ENCODE measurements at regions not wholly inside any gene's neighbourhood (a gene's known extent, or its start where the extent isn't known, plus 50 kb on each side); places are given as distances from the start of the nearest gene placed in this dataset.
"Not testable (repeated sequence)": the region's sequence is repeated elsewhere in the genome, so short reads cannot be mapped to it uniquely, and the experiment has no call there.

DNA sequence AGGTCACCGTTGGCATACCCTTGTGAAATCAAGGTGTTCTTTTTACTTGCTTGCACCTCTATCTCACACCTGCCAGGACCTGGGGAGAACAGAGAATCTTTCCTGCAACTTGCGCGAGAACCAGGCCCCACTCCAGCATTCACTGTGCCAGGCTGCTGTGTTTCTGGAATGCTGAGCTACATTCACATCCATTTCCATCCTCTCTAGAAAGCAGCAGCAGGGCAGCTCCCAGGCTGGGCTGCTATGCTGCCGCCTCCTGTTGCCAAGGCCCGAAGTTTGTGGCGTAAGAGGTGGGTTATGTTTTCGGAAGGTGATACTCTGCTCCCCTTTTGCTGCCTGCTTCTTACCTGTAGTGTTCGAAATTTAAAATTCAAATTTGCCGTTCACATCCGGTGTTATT, 464.1 kb downstream of the KLF5 start:
- 78 to 100% (median 90%) methylated on average over 1 to 9 of the region's 10 CpGs; no CpG with 5 or more reads in 2 of the 10 experiments for WGBS, 10 experiments
- H3K4me1 ChIP-seq (replicated peaks in 1 of 2): peaks cover 0 to 8% of the 10 kb centered on the region in 2 donors
- no peak for ATAC-seq (replicated peaks in 6 of 8)
- in situ Hi-C loops (cut with MboI; ENCODE audit: low pct_unique_long_range_greater_than_20kb in 2 of 9, low sequenced_read_pairs in 9 of 9, unreplicated experiment in 9 of 9): no loop called here
- no peak overlapping the region for H3K4me3 ChIP-seq
- no peak overlapping the region for H3K27ac ChIP-seq

DNA sequence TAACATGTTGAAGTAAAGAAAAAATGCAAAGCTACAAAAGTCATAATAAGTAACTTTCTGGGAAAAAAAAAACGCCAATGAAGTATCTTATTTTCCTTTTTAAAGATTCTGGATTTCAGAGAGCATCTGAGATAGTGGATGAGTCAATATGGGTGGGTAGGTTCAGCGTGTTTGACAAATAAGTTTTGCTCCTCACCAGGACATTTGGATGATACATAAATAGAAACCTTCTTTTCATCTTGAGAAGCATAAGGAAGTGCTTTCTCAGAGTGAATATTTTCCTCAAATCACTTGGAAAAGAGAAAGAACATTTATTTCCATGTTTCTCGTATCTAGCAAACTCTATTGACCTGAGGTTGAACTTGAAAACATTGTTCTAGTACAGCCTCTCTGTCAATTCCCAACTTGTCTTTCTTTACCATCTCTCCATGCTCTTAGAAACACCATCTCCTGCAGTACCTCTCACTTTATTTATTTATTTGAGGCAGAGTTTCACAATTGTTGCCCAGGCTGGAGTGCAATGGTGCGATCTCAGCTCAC, 463.2 kb downstream of the KLF5 start:
- Histone ChIP-seq H3K27ac (no peak overlapping the region), H3K4me1 (replicated peaks in 1 of 2) (peaks cover 0 to 8% of the 10 kb centered on the region in 2 donors), H3K4me3 (no peak overlapping the region)
- peak in 2 of 8 experiments; percentile 8 to 17 for ATAC-seq (replicated peaks in 6 of 8)
- in situ Hi-C loops (cut with MboI; ENCODE audit: low pct_unique_long_range_greater_than_20kb in 2 of 9, low sequenced_read_pairs in 9 of 9, unreplicated experiment in 9 of 9): no loop called here
- whole genome bisulfite sequencing, 10 experiments: 0 to 89% (median 66%) methylated on average over 1 to 4 of the region's 4 CpGs

DNA sequence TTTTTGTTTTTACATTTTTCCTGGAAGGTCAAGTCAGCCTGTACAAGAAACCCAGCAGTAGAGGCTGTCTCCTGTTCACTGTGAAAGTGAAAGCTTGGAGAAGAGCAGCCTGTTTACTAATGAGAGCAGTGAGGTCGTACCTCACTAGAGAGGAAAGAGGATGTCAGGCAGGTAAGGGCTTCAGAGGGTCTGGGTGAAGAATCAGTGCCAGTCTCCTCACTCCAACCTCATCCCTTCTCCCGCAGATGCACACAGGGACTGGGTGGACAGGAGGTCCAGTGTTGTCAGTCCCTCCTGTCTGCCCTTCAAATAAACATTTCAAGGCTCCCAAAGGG, 462.5 kb downstream of the KLF5 start:
- Histone ChIP-seq H3K4me1 (replicated peaks in 1 of 2) (peaks cover 0 to 8% of the 10 kb centered on the region in 2 donors), H3K4me3 (no peak overlapping the region), H3K27ac (no peak overlapping the region)
- 8 to 78% (median 26%) methylated on average over 1 to 2 of the region's 2 CpGs; no CpG with 5 or more reads in 6 of the 10 experiments for WGBS, 10 experiments
- in situ Hi-C loops (cut with MboI; ENCODE audit: low pct_unique_long_range_greater_than_20kb in 2 of 9, low sequenced_read_pairs in 9 of 9, unreplicated experiment in 9 of 9): no loop called here
- ATAC-seq (replicated peaks in 6 of 8): peak in 1 of 8 experiments; percentile 4

DNA sequence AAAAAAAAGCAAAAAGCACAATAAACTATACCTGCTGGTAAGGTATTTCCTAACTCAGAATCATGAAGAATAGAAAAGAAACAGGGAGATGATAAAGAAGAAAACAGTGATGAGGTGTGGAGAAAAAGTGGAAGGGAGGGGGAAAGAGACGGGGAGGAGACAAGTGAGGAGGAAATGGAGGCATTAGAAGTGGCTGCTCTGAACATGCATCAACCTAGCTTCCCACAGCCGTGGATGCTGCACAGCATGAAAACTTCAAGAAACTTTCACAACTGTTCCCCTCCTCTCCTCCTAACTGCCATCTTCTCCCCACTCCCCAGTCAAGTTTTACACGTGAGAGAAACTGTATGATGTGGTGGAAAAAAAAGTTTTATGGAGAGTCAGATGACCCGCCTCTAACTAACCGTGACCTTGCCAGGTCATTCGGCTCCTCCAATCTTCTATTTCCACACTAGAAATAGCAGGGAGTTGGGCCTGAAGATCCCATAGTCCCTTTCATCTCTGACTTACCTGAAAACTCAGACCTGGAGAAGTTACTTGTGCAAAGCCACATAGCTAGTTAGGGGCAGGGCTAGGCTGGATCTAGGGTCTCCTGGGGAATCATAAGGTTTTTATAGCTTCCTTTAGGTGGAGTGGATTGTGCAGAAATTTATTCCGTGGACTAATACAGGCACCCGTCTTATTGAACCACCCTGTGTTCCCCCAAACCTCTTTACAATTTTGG, 461.9 kb downstream of the KLF5 start:
- H3K4me1 ChIP-seq (replicated peaks in 1 of 2): peaks cover 0 to 8% of the 10 kb centered on the region in 2 donors
- H3K27ac ChIP-seq: no peak overlapping the region
- ATAC-seq (replicated peaks in 6 of 8): no peak
- no peak overlapping the region for H3K4me3 ChIP-seq
- 0 to 100% (median 83%) methylated on average over 1 to 5 of the region's 8 CpGs; no CpG with 5 or more reads in 1 of the 10 experiments for WGBS, 10 experiments
- in situ Hi-C loops (cut with MboI; ENCODE audit: low pct_unique_long_range_greater_than_20kb in 2 of 9, low sequenced_read_pairs in 9 of 9, unreplicated experiment in 9 of 9): no loop called here

DNA sequence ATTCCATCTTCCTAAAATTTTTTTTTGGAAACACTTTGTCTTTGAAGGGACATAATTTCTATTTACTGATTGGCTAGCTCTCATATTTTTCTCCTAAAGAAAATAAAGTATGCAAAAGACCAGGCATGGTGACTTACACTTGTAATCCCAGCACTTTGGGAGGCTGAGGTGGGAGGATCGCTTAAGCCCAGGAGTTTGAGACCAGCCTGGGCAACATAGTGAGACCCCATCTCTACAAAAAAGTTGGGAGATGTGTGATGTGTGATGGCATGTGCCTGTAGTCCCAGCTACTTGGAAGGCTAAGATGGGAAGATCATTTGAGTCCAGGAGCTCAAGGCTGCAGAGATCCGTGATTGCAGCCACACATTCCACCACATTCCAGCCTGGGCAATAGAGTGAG, 461.3 kb downstream of the KLF5 start:
- WGBS, 10 experiments: 22 to 100% (median 95%) methylated on average over 1 to 2 of the region's 2 CpGs; no CpG with 5 or more reads in 2 of the 10 experiments
- H3K4me3 ChIP-seq; H3K4me1 ChIP-seq (replicated peaks in 1 of 2); ATAC-seq (replicated peaks in 6 of 8); in situ Hi-C loops (cut with MboI; ENCODE audit: low pct_unique_long_range_greater_than_20kb in 2 of 9, low sequenced_read_pairs in 9 of 9, unreplicated experiment in 9 of 9); H3K27ac ChIP-seq: not testable (repeated sequence)

DNA sequence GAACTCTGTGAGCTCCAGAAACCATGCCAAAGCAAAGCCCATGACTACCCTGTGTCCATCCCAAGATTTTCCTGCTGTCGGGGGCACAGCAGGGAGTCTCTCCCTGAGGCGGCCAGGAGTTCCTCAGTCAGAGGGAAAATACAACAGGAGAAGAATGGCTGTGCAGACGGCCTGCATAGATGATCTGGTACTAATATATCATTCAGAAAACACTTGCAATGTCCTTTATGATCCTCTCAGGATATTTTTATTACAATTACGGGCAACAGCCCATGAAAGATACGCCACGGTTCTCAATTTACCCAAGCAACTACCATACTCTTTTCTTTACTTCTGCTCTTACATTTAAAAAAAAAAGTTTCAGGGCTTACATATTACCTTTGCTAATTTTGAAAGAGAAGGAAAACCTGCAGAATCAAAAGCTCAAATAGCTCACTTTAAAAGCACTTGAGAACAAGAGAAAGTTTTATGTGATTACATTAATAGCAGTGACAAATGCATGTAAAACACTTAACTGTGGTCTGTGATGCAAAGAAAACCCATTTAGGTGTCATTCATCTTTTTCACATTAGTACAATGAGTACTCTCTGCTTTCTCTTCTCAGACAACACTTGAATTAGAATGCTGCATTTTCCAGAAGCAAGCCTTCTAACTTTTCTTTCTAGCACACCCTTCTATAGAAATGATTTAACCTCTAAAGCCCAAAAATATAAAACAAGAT, 460.8 kb downstream of the KLF5 start:
- peaks cover 0 to 8% of the 10 kb centered on the region in 2 donors for H3K4me1 ChIP-seq (replicated peaks in 1 of 2)
- ATAC-seq (replicated peaks in 6 of 8): peak in 4 of 8 experiments; percentile 22 to 47 (median 38)
- H3K27ac ChIP-seq: no peak overlapping the region
- in situ Hi-C loops (cut with MboI; ENCODE audit: low pct_unique_long_range_greater_than_20kb in 2 of 9, low sequenced_read_pairs in 9 of 9, unreplicated experiment in 9 of 9): no loop called here
- WGBS, 10 experiments: 39 to 90% (median 73%) methylated on average over 1 to 5 of the region's 6 CpGs
- no peak overlapping the region for H3K4me3 ChIP-seq

DNA sequence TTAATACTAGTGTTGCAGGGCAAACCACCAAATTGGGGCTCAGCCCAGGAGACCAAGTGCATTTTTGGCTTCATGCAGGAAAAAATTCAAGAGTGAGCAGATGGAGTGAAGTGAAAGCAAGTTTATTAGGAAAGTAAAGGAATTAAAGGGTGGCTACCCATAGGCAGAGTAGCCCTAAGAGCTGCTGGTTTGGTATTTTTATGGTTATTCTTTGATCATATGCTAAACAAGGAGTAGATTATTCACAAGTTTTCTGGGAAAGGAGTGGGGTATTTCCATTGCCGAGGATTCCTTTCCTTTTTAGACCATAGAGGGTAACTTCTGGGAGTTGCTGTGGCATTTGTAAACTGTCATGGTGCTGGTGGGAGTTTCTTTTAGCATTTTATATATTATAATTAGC, 459.0 kb downstream of the KLF5 start:
- WGBS, 10 experiments: 0 to 80% (median 50%) methylated on average over 1 of the region's 1 CpG; no CpG with 5 or more reads in 3 of the 10 experiments
- in situ Hi-C loops (cut with MboI; ENCODE audit: low pct_unique_long_range_greater_than_20kb in 2 of 9, low sequenced_read_pairs in 9 of 9, unreplicated experiment in 9 of 9): no loop called here
- Histone ChIP-seq H3K4me1 (replicated peaks in 1 of 2) (peaks cover 0 to 8% of the 10 kb centered on the region in 2 donors), H3K27ac (no peak overlapping the region), H3K4me3 (no peak overlapping the region)
- ATAC-seq (replicated peaks in 6 of 8): peak in 3 of 8 experiments; percentile 73 to 83 (median 79)

DNA sequence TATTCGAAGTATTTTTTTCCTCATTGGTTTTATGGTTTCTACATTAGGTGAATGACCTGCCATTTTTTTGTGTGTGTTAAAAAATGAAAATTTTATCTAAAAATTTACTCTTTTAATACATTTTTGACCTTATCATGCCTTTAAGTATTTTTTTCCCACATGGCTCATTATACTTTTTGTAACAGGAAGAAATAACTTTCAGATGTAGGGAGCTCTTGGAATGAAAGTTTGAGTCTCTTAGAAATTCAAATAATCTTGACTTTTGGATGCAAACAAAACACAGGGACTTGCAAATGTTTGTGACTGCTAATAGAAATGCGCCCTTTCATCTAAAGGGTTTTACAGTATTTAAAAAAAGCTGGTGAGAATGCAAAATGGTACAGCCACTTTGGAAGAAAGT, 457.9 kb downstream of the KLF5 start:
- Histone ChIP-seq H3K4me3 (no peak overlapping the region), H3K4me1 (replicated peaks in 1 of 2) (peaks cover 0 to 8% of the 10 kb centered on the region in 2 donors), H3K27ac (no peak overlapping the region)
- ATAC-seq (replicated peaks in 6 of 8): no peak
- 6 to 100% (median 74%) methylated on average over 1 to 2 of the region's 2 CpGs for WGBS, 10 experiments
- in situ Hi-C loops (cut with MboI; ENCODE audit: low pct_unique_long_range_greater_than_20kb in 2 of 9, low sequenced_read_pairs in 9 of 9, unreplicated experiment in 9 of 9): no loop called here

DNA sequence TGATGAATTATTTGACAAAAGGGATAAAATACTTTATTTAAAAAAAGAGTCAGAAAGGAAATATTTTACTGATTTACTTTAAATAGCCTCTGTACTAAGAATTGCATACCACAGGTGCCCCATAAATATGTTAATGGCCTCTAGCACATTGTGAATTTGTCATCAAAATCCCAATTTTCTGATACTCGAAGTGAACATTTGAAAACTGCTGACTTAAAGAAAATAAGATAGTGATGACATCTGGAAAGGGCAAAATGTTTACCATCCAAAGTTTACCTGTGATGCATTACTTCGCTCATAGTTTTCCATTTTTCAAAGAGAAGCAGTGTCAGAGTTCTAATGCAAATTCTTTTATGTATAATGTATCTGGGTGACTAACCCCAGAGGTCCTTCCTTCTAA, 455.4 kb downstream of the KLF5 start:
- WGBS, 10 experiments: 10 to 100% (median 72%) methylated on average over 1 to 2 of the region's 2 CpGs; no CpG with 5 or more reads in 1 of the 10 experiments
- peak in 1 of 8 experiments; percentile 11 for ATAC-seq (replicated peaks in 6 of 8)
- Histone ChIP-seq H3K27ac (no peak overlapping the region), H3K4me3 (no peak overlapping the region), H3K4me1 (replicated peaks in 1 of 2) (peaks cover 0 to under 1% of the 10 kb centered on the region in 2 donors)
- in situ Hi-C loops (cut with MboI; ENCODE audit: low pct_unique_long_range_greater_than_20kb in 2 of 9, low sequenced_read_pairs in 9 of 9, unreplicated experiment in 9 of 9): no loop called here

DNA sequence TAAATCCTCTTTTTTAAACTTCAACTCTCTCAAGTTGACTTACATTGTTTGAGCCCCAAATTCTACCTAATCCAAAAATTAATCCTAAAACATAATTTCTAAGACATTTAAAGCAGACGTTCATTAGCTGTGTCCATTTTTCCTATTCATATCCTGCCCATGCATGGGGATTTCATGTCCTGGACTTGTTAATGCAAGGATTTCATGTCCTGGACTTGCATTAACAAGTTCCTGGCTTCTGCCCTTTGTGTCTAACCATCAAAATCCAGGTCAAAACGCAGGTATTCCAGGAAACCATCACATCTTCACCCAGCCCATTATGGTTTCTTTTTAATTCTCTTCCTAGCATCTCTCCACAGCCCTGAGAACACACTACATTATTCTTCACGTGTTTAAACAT, 454.9 kb downstream of the KLF5 start:
- in situ Hi-C loops (cut with MboI; ENCODE audit: low pct_unique_long_range_greater_than_20kb in 2 of 9, low sequenced_read_pairs in 9 of 9, unreplicated experiment in 9 of 9): no loop called here
- WGBS, 10 experiments: 0 to 100% (median 73%) methylated on average over 1 to 3 of the region's 3 CpGs
- Histone ChIP-seq H3K4me1 (replicated peaks in 1 of 2) (no peaks in the 10 kb centered on the region), H3K4me3 (no peak overlapping the region), H3K27ac (no peak overlapping the region)
- ATAC-seq (replicated peaks in 6 of 8): peak in 1 of 8 experiments; percentile 3

DNA sequence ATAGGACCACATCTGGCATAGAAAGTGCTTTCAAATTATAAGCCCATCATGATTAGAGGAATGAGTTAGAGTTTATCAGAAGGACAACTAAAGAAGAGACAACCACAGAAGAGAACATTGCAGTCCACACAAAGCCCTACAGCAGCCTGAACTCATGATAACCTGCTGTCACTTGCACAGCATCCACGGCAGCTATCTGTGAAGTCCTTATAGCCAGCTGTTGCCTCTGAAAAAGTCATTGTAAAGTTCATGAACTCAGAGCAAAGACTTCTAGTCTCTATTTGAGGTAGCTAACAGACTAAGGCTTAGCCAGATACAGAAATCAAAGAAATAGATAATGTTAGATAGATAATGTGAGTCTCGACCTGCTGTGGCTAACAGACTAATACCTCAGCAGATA, 450.0 kb downstream of the KLF5 start:
- ATAC-seq (replicated peaks in 6 of 8): no peak
- H3K4me1 ChIP-seq (replicated peaks in 1 of 2): no peaks in the 10 kb centered on the region
- WGBS, 10 experiments: 42 to 100% (median 81%) methylated on average over 1 to 2 of the region's 2 CpGs; no CpG with 5 or more reads in 4 of the 10 experiments
- in situ Hi-C loops (cut with MboI; ENCODE audit: low pct_unique_long_range_greater_than_20kb in 2 of 9, low sequenced_read_pairs in 9 of 9, unreplicated experiment in 9 of 9): no loop called here
- no peak overlapping the region for H3K4me3 ChIP-seq
- H3K27ac ChIP-seq: no peak overlapping the region

DNA sequence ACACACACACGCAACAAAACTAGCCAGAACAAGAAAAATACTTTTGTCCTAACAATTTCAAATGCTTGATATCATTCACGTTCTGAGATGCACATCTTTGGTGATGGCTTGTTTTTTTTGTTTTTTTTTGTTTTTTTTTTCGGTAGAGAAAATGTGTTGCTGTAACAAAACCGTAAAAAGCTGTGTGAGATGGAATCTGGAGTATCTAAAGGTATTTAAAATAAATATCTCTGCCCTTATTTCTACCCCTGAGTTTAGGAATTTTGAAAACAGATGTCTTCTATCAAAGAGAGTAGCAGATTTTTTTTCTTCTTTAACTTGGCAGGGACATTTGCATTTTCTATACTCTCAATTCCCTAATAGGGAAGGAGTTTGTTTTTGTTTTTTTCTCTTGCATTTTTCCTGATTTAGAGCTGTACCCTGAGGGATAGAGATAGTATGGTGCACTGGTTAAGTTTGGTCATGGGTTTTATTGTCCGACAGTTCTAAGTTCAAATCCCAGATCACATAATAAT, 446.6 kb downstream of the KLF5 start:
- WGBS, 10 experiments: 3 to 97% (median 87%) methylated on average over 1 to 5 of the region's 5 CpGs
- Histone ChIP-seq H3K4me3 (no peak overlapping the region), H3K27ac (no peak overlapping the region), H3K4me1 (replicated peaks in 1 of 2) (no peaks in the 10 kb centered on the region)
- in situ Hi-C loops (cut with MboI; ENCODE audit: low pct_unique_long_range_greater_than_20kb in 2 of 9, low sequenced_read_pairs in 9 of 9, unreplicated experiment in 9 of 9): no loop called here
- no peak for ATAC-seq (replicated peaks in 6 of 8)

DNA sequence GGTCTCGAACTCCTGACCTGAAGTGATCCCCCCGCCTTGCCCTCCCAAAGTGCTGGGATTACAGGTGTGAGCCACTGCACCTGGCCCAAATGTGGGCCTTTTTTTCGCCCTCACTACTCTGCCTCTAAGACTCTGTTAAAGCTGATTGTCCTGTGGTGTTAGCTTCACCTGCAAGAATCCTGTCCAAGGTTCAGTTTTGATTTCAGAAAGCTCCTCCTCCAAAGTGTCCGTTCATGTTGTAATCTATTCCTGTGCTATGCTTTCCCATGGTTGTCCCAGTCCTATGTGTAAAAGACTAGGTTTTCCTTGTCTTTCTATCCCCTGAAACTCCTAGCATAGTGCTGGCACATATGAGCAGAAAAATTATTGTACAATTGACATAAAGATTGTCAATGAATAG, 440.9 kb downstream of the KLF5 start:
- no peak for ATAC-seq (replicated peaks in 6 of 8)
- Histone ChIP-seq H3K27ac (no peak overlapping the region), H3K4me1 (replicated peaks in 1 of 2) (no peaks in the 10 kb centered on the region), H3K4me3 (no peak overlapping the region)
- WGBS, 10 experiments: 54 to 100% (median 72%) methylated on average over 1 to 3 of the region's 4 CpGs; no CpG with 5 or more reads in 4 of the 10 experiments
- in situ Hi-C loops (cut with MboI; ENCODE audit: low pct_unique_long_range_greater_than_20kb in 2 of 9, low sequenced_read_pairs in 9 of 9, unreplicated experiment in 9 of 9): no loop called here
